Ishikawa (cell line): ENCODE measurements at regions not wholly inside any gene's neighbourhood (a gene's known extent, or its start where the extent isn't known, plus 50 kb on each side); places are given as distances from the start of the nearest gene placed in this dataset.

Source experiments
- CEBPB ChIP-seq: IDR thresholded peaks from 2 replicates; pipeline ENCODE4 v1.6.1; 2012
- CREB1 ChIP-seq: IDR thresholded peaks from 2 replicates; pipeline ENCODE4 v1.6.1; 2012; ENCODE audit warnings: low read depth
- EGR1 ChIP-seq: IDR thresholded peaks from 2 replicates; pipeline ENCODE4 v1.6.1; 2012
- EP300 ChIP-seq: IDR thresholded peaks from 2 replicates; pipeline ENCODE4 v1.6.1; 2012; ENCODE audit warnings: borderline replicate concordance
- FOXM1 ChIP-seq: IDR thresholded peaks from 2 replicates; pipeline ENCODE4 v1.6.1; 2012; ENCODE audit warnings: low read depth, borderline replicate concordance
- MAX ChIP-seq: IDR thresholded peaks from 2 replicates; pipeline ENCODE4 v1.6.1; 2012
- NFIC ChIP-seq: IDR thresholded peaks from 2 replicates; pipeline ENCODE4 v1.6.1; 2012
- RAD21 ChIP-seq: IDR thresholded peaks from 2 replicates; pipeline ENCODE4 v1.6.1; 2012; ENCODE audit warnings: low read depth
- REST ChIP-seq: IDR thresholded peaks from 2 replicates; pipeline ENCODE4 v1.6.1; 2012; ENCODE audit warnings: low read depth, mild to moderate bottlenecking
- TAF1 ChIP-seq: IDR thresholded peaks from 2 replicates; pipeline ENCODE4 v1.6.1; 2012; ENCODE audit warnings: low read depth, mild to moderate bottlenecking
- TCF12 ChIP-seq: IDR thresholded peaks from 2 replicates; pipeline ENCODE4 v1.6.1; 2012; ENCODE audit warnings: low read depth
- TEAD4 ChIP-seq: IDR thresholded peaks from 2 replicates; pipeline ENCODE4 v1.6.1; 2012
- USF1 ChIP-seq: IDR thresholded peaks from 2 replicates; pipeline ENCODE4 v1.6.1; 2012
- YY1 ChIP-seq: IDR thresholded peaks from 2 replicates; pipeline ENCODE4 v1.6.1; 2012; ENCODE audit warnings: low read depth
- ZBTB7A ChIP-seq: IDR thresholded peaks from 2 replicates; pipeline ENCODE4 v1.6.1; 2012; ENCODE audit warnings: low read depth

GRCh38 chr2:188820576-188820975 lies 153.6 kb upstream of the COL3A1 start:
- TF ChIP-seq TCF12, result no peak
- no peak for TF ChIP-seq EGR1
- TF ChIP-seq YY1, result no peak
- TF ChIP-seq EP300, result no peak
- TF ChIP-seq ZBTB7A, result no peak
- no peak for TF ChIP-seq CREB1
- TF ChIP-seq TAF1, result no peak
- TF ChIP-seq MAX, result no peak
- no peak for TF ChIP-seq REST
- no peak for TF ChIP-seq CEBPB
- no peak for TF ChIP-seq RAD21
- TF ChIP-seq FOXM1, result no peak
- no peak for TF ChIP-seq NFIC
- no peak for TF ChIP-seq TEAD4
- TF ChIP-seq USF1, result no peak

GRCh38 chr2:188824125-188824524 lies 150.0 kb upstream of the COL3A1 start:
- TF ChIP-seq RAD21 (no peak), YY1 (no peak), REST (no peak), EGR1 (no peak), ZBTB7A (no peak), CREB1 (no peak), MAX (no peak), USF1 (no peak), EP300 (no peak), CEBPB (no peak), FOXM1 (no peak)

GRCh38 chr2:188833331-188833730 lies 140.8 kb upstream of the COL3A1 start:
- TF ChIP-seq TAF1 (no peak), EP300 (no peak), YY1 (no peak), REST (no peak), RAD21 (no peak), MAX (no peak), EGR1 (no peak), FOXM1 (no peak), USF1 (no peak)

- TF ChIP-seq CEBPB, result no peak
- TF ChIP-seq TEAD4, result no peak
These were observed 140.4 kb upstream of the COL3A1 start for GRCh38 chr2:188833799-188834198.

GRCh38 chr2:188835006-188835405 lies 139.2 kb upstream of the COL3A1 start:
- TF ChIP-seq TEAD4 (no peak), NFIC (no peak), ZBTB7A (no peak), TCF12 (no peak), YY1 (no peak), MAX (no peak), EGR1 (no peak), CEBPB (no peak), RAD21 (no peak), FOXM1 (no peak), CREB1 (no peak)
